Endothelial cell of umbilical vein (primary cell): ENCODE measurements at regions not wholly inside any gene's neighbourhood (a gene's known extent, or its start where the extent isn't known, plus 50 kb on each side); places are given as distances from the start of the nearest gene placed in this dataset.
A peak's percentile ranks its signal among the peaks of the same experiment; 100 is the strongest.

Experiments used
- BruUV-seq: library from RNA; stranded (reverse); fragments of 400-500 nt; replicated peaks from 2 replicates; lab custom pipeline; 2021; lab: Mats Ljungman, UMichigan
- CTCF ChIA-PET: fragments of 300-600, 350-600 bp; sonication (Branson Sonifier 250); formaldehyde crosslinking; loops from one replicate; lab custom pipeline; 2021; ENCODE audit warnings: antibody characterized with exemption, inconsistent platforms; lab: Charles Lee
- POLR2A ChIA-PET: fragments of 300-600, 350-600 bp; sonication (Branson Sonifier 250); formaldehyde crosslinking; loops from one replicate; lab custom pipeline; 2021; ENCODE audit warnings: antibody characterized with exemption, inconsistent platforms; lab: Charles Lee
- DNase-seq: peaks from one replicate; pipeline ENCODE4 v3.0.0-alpha.2; 2011; ENCODE audit warnings: low read depth, low spot score
- FAIRE-seq: peaks from 2 replicates; lab custom pipeline; 2011; peaks lifted over from hg19 to GRCh38; lab: Jason Lieb, UNC
- H2AFZ ChIP-seq: 2 replicates; pipeline ENCODE4 v1.6.0; 2012; ENCODE audit warnings: low read depth, low read length, control low read depth, inconsistent platforms
- H3K27ac ChIP-seq: 2 replicates; pipeline ENCODE4 v1.5.1; 2011; ENCODE audit warnings: low read depth, mild to moderate bottlenecking, control low read depth, low read length, moderate library complexity; ENCODE audit not compliant: insufficient read depth
- H3K27me3 ChIP-seq, 2 experiments: 2 replicates each; pipeline versions ENCODE4 v1.6.0 to v1.6.1; 2011; ENCODE audit warnings: low read length in 2 of 2, mixed read lengths in 1 of 2; ENCODE audit not compliant: control insufficient read depth in 2 of 2, insufficient read depth in 2 of 2
- H3K36me3 ChIP-seq, 2 experiments: 2 replicates in 1 of 2; 3 replicates in 1 of 2; pipeline ENCODE4 v1.5.1; 2011; ENCODE audit warnings: low read length in 2 of 2, mild to moderate bottlenecking in 1 of 2, moderate library complexity in 1 of 2; ENCODE audit not compliant: control insufficient read depth in 2 of 2, insufficient read depth in 2 of 2; ENCODE audit errors: extremely low read depth in 1 of 2
- H3K4me1 ChIP-seq: 3 replicates; pipeline ENCODE4 v1.5.1; 2011; ENCODE audit warnings: mild to moderate bottlenecking, low read length; ENCODE audit not compliant: control insufficient read depth, insufficient read depth; ENCODE audit errors: extremely low read depth
- H3K4me2 ChIP-seq: 2 replicates; pipeline ENCODE4 v1.6.1; 2011; ENCODE audit warnings: low read length, control low read depth, mixed read lengths; ENCODE audit not compliant: insufficient read depth
- H3K4me3 ChIP-seq, 3 experiments: fragments of 200-600 bp in 1 of 3; sonication (generic), shearing (Covaris generic) in 1 of 3; replicated peaks in 1 of 3; 2 replicates each; pipeline ENCODE4 v1.5.1; 2011 to 2016; ENCODE audit warnings: control low read depth in 3 of 3, low read length in 3 of 3, mild to moderate bottlenecking in 2 of 3, inconsistent platforms in 1 of 3, low read depth in 1 of 3, moderate library complexity in 1 of 3; ENCODE audit not compliant: insufficient read depth in 1 of 3
- H3K79me2 ChIP-seq: 2 replicates; pipeline ENCODE4 v1.6.0; 2012; ENCODE audit warnings: low read length, inconsistent platforms; ENCODE audit not compliant: control insufficient read depth, insufficient read depth
- H3K9ac ChIP-seq: replicated peaks from 2 replicates; pipeline ENCODE3; 2011; ENCODE audit warnings: low read length, control low read depth; ENCODE audit not compliant: insufficient read depth; ENCODE audit errors: extremely low read depth
- H3K9me1 ChIP-seq: replicated peaks from 3 replicates; pipeline ENCODE4 v1.6.0; 2011; ENCODE audit warnings: mild to moderate bottlenecking, low read length; ENCODE audit not compliant: control insufficient read depth, insufficient read depth; ENCODE audit errors: extremely low read depth
- H3K9me3 ChIP-seq: replicated peaks from 2 replicates; pipeline ENCODE4 v1.5.1; 2012; ENCODE audit warnings: low read length, inconsistent platforms; ENCODE audit not compliant: control insufficient read depth, insufficient read depth
- H4K20me1 ChIP-seq: replicated peaks from 2 replicates; pipeline ENCODE3; 2011; ENCODE audit warnings: mild to moderate bottlenecking, low read length; ENCODE audit not compliant: control insufficient read depth, insufficient read depth; ENCODE audit errors: extremely low read depth
- GATA2 ChIP-seq: IDR thresholded peaks from 2 replicates; pipeline ENCODE4 v1.7.0; 2011; ENCODE audit warnings: low read depth, mild to moderate bottlenecking, moderate library complexity, mixed read lengths, low read length; ENCODE audit not compliant: insufficient read length, insufficient read depth
- JUN ChIP-seq: IDR thresholded peaks from 2 replicates; pipeline ENCODE4 v1.6.1; 2011; ENCODE audit warnings: borderline replicate concordance, low read depth; ENCODE audit not compliant: insufficient read length, insufficient read depth
- dilution Hi-C: fragments of 300-500 bp; cut with MboI; formaldehyde crosslinking; loops from one replicate; pipeline ENCODE4 v1.15.0; 2019; ENCODE audit warnings: low sequenced_read_pairs; ENCODE audit not compliant: extremely low pct_ligation_motif_present
- intact Hi-C: fragments of 100-400 bp; cut with micrococcal nuclease; formaldehyde crosslinking; loops from one replicate; pipeline ENCODE4 v1.10.0; 2022
- TF ChIP-seq, protein P1 (sequence below): IDR thresholded peaks from 2 replicates; pipeline ENCODE4 v1.6.1; 2011; ENCODE audit not compliant: insufficient read depth, insufficient read length

DNA sequence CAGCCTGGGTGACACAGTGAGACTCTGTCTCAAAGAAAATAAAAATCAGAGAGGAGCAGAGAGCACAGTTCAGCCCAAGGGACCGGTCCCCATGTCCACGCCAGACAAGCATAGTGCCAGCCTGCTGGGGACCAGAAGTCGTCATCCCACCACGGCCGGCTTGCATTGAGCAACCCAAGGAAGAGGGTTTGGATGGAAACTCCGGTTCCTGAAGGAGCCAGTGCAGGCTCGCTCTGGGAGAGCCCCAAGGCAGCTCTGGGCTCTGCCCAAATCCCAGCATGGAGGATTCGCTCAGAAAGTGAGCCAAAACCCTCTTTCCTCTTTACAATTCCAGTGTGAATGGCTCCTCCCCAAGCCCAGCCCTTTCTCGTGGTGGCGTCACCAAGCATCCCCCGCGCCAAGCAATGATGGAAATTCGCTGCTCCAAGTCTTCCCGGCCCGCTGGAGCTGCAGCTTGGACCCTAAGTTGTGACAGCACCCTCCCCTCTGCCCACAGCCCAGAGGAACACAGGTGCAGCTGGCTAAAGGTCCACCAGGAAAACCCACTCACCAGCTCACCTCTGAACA lies 64.1 kb upstream of the SLC25A33 start:
- no peaks in the 10 kb centered on the region for H3K36me3 ChIP-seq
- H4K20me1 ChIP-seq, result no peaks in the 10 kb centered on the region
- no peaks in the 10 kb centered on the region for H3K9me3 ChIP-seq
- no peak overlapping the region for H3K9ac ChIP-seq
- no peaks in the 10 kb centered on the region for H3K4me1 ChIP-seq
- no peaks in the 10 kb centered on the region for H3K79me2 ChIP-seq
- H3K4me3 ChIP-seq, result no peak overlapping the region
- no peaks in the 10 kb centered on the region for H3K27me3 ChIP-seq
- POLR2A ChIA-PET, result no interaction called here
- no peak overlapping the region for H3K4me2 ChIP-seq
- CTCF ChIA-PET, result interaction anchor here (1.9 kb wide), 1 partner anchor 16 kb away, joined by 6 read pairs; no protein-coding TSS in a partner anchor
- H2AFZ ChIP-seq, result no peak overlapping the region
- H3K9me1 ChIP-seq, result no peaks in the 10 kb centered on the region
- dilution Hi-C loops, result no loop called here
- intact Hi-C loops, result no loop called here
- TF ChIP-seq, protein P1, sequence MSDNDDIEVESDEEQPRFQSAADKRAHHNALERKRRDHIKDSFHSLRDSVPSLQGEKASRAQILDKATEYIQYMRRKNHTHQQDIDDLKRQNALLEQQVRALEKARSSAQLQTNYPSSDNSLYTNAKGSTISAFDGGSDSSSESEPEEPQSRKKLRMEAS, result no peak
- TF ChIP-seq JUN (no peak), GATA2 (no peak)
- BruUV-seq, result no TSS peak
- no peak overlapping the region for H3K27ac ChIP-seq
- no peak for DNase-seq
- no peak for FAIRE-seq

GRCh38 chr1:9476790-9477463 lies 62.3 kb upstream of the SLC25A33 start:
- Histone ChIP-seq H3K27me3 (no peaks in the 10 kb centered on the region), H3K36me3 (no peaks in the 10 kb centered on the region), H3K9me1 (no peaks in the 10 kb centered on the region), H3K4me2 (no peak overlapping the region), H3K4me3 (no peak overlapping the region), H3K9ac (no peak overlapping the region), H3K9me3 (no peaks in the 10 kb centered on the region), H3K79me2 (no peaks in the 10 kb centered on the region), H4K20me1 (no peaks in the 10 kb centered on the region), H3K4me1 (no peaks in the 10 kb centered on the region), H2AFZ (no peak overlapping the region), H3K27ac (no peak overlapping the region)
- DNase-seq, result no peak
- dilution Hi-C loops (no loop called here), intact Hi-C loops (no loop called here)
- ChIA-PET CTCF (interaction anchor here (0.9 to 1.2 kb wide), 2 partner anchors 14 to 210 kb away, joined by 4 to 5 read pairs; no protein-coding TSS in a partner anchor), POLR2A (no interaction called here)
- BruUV-seq, result no TSS peak
- peak; percentile 15 for FAIRE-seq
- TF ChIP-seq, protein P1, result no peak
